ENCODE measurements at regions not wholly inside any gene's neighbourhood (a gene's known extent, or its start where the extent isn't known, plus 50 kb on each side); places are given as distances from the start of the nearest gene placed in this dataset.

DNA sequence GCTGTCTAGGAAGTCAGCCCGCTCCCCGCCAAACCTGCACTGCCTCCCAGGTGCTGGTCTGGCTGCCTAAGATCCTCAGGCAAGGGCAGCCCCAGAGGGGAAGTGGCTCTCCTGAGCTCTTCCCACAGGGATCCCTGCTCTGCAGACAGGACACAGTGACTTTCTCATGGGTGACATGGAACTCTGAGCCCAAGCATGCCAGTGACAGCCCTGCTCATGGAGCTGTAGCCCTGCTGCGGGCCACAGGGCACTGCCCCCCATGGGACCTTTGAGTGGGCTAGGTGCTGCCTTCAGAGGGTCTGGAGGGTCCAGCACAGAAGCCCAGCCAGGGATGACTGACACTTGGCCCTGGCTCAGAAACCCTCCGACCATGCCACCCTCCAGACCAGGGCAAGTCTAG is 109.1 kb downstream of the TUBA3C start:
- TF ChIP-seq, protein P1, sequence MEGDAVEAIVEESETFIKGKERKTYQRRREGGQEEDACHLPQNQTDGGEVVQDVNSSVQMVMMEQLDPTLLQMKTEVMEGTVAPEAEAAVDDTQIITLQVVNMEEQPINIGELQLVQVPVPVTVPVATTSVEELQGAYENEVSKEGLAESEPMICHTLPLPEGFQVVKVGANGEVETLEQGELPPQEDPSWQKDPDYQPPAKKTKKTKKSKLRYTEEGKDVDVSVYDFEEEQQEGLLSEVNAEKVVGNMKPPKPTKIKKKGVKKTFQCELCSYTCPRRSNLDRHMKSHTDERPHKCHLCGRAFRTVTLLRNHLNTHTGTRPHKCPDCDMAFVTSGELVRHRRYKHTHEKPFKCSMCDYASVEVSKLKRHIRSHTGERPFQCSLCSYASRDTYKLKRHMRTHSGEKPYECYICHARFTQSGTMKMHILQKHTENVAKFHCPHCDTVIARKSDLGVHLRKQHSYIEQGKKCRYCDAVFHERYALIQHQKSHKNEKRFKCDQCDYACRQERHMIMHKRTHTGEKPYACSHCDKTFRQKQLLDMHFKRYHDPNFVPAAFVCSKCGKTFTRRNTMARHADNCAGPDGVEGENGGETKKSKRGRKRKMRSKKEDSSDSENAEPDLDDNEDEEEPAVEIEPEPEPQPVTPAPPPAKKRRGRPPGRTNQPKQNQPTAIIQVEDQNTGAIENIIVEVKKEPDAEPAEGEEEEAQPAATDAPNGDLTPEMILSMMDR (conservative IDR thresholded peaks at IDR 0.05) = no peak
- no peak for TF ChIP-seq ZFX (IDR thresholded peaks at IDR 0.05)
